Large intestine (tissue), 3 donors: ENCODE measurements at regions not wholly inside any gene's neighbourhood (a gene's known extent, or its start where the extent isn't known, plus 50 kb on each side); places are given as distances from the start of the nearest gene placed in this dataset.

Experiments
- DNase-seq, 2 donors: peaks; one replicate each; pipeline versions ENCODE4 v3.0.0 to v3.0.0-alpha.2; 2013
- H3K27ac ChIP-seq: one replicate; pipeline ENCODE4 v1.5.1; 2013; ENCODE audit warnings: low read length
- H3K27me3 ChIP-seq: 2 replicates; pipeline ENCODE4 v1.6.1; 2013; ENCODE audit warnings: low read length; ENCODE audit not compliant: control insufficient read depth, insufficient read depth
- H3K36me3 ChIP-seq: 2 replicates; pipeline ENCODE4 v1.6.1; 2013; ENCODE audit warnings: low read length; ENCODE audit not compliant: control insufficient read depth, insufficient read depth
- H3K4me1 ChIP-seq: one replicate; pipeline ENCODE4 v1.6.1; 2013; ENCODE audit warnings: low read length; ENCODE audit not compliant: control insufficient read depth, insufficient read depth
- H3K4me3 ChIP-seq: one replicate; pipeline ENCODE4 v1.5.1; 2013; ENCODE audit warnings: low read length
- H3K9me3 ChIP-seq: one replicate; pipeline ENCODE4 v1.6.1; 2013; ENCODE audit warnings: mild to moderate bottlenecking, low read depth, low read length, moderate library complexity; ENCODE audit not compliant: control insufficient read depth
- WGBS: methylation state at CpG from one replicate; pipeline ENCODE4 v1.1.5; 2013; ENCODE audit warnings: low lambda C conversion rate; ENCODE audit not compliant: insufficient coverage; 5-methylcytosine and 5-hydroxymethylcytosine counted together

GRCh38 chr5:86971034-86971571 is 296.6 kb upstream of the RASA1 start:
- H3K4me3 ChIP-seq = no peak overlapping the region
- H3K4me1 ChIP-seq = no peaks in the 10 kb centered on the region
- no peaks in the 10 kb centered on the region for H3K9me3 ChIP-seq
- no peak overlapping the region for H3K27ac ChIP-seq
- DNase-seq = no peak
- H3K27me3 ChIP-seq = no peaks in the 10 kb centered on the region
- H3K36me3 ChIP-seq = no peaks in the 10 kb centered on the region
- 64% methylated on average over 2 of the region's 4 CpGs for WGBS

- Histone ChIP-seq H3K27me3 (no peaks in the 10 kb centered on the region), H3K9me3 (no peaks in the 10 kb centered on the region), H3K27ac (no peak overlapping the region), H3K4me1 (no peaks in the 10 kb centered on the region), H3K4me3 (no peak overlapping the region), H3K36me3 (no peaks in the 10 kb centered on the region)
- WGBS = no CpG with 5 or more reads among the region's 1 CpG
- no peak for DNase-seq
These were observed 292.7 kb upstream of the RASA1 start for GRCh38 chr5:86974955-86975354.

GRCh38 chr5:86977190-86977589 is 290.5 kb upstream of the RASA1 start:
- no peak for DNase-seq
- Histone ChIP-seq H3K36me3 (no peaks in the 10 kb centered on the region), H3K9me3 (no peaks in the 10 kb centered on the region), H3K4me1 (no peaks in the 10 kb centered on the region), H3K27me3 (no peaks in the 10 kb centered on the region), H3K4me3 (no peak overlapping the region), H3K27ac (no peak overlapping the region)
- WGBS = no CpG with 5 or more reads among the region's 3 CpGs

DNA sequence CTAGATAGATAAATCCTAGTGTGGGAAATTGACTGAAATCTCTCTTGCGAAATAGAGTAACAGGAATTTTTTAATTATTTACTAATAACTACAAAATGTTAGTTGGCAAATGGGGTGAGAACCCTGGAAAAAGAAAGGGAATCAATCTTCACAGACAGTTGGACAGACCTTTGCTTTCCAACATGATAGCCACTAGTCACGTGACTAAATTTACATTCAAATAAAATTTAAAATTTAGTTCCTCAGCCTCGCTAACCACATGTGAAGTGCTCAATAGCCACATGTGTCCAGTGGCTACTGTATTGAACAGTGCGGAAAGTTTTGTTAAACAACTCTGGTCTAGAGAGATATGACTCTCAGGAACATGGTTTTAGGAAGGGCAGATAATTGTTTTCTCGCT is 289.9 kb upstream of the RASA1 start:
- no peaks in the 10 kb centered on the region for H3K4me1 ChIP-seq
- H3K4me3 ChIP-seq = no peak overlapping the region
- no peak for DNase-seq
- H3K27ac ChIP-seq = no peak overlapping the region
- H3K36me3 ChIP-seq = no peaks in the 10 kb centered on the region
- H3K27me3 ChIP-seq = no peaks in the 10 kb centered on the region
- H3K9me3 ChIP-seq = no peaks in the 10 kb centered on the region
- 90% methylated on average over 2 of the region's 5 CpGs for WGBS

GRCh38 chr5:86979811-86980411 is 287.8 kb upstream of the RASA1 start:
- H3K27ac ChIP-seq = no peak overlapping the region
- no peaks in the 10 kb centered on the region for H3K36me3 ChIP-seq
- no peak overlapping the region for H3K4me3 ChIP-seq
- H3K4me1 ChIP-seq = no peaks in the 10 kb centered on the region
- no peaks in the 10 kb centered on the region for H3K9me3 ChIP-seq
- no peak for DNase-seq
- H3K27me3 ChIP-seq = no peaks in the 10 kb centered on the region
- 74% methylated on average over 4 of the region's 8 CpGs for WGBS

DNA sequence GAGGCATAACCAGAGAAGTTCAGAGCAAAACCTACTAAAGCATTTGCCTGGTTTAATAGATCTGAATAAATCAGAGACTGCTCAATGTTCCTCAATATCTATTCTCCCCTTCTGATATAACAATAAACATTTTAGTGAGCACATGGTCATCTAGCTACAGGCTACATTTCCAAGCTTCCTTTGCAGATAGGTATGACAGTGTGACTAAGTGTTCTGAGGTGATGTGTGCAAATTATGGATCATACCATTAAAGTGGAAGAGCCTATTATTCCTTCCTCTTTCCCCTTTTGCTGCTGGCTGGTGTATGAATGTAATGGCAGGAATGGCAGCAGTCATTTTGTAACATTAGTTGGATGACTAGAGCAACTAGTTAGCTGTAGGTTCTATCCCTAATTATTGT is 285.8 kb upstream of the RASA1 start:
- Histone ChIP-seq H3K27ac (no peak overlapping the region), H3K4me1 (no peaks in the 10 kb centered on the region), H3K4me3 (no peak overlapping the region)

DNA sequence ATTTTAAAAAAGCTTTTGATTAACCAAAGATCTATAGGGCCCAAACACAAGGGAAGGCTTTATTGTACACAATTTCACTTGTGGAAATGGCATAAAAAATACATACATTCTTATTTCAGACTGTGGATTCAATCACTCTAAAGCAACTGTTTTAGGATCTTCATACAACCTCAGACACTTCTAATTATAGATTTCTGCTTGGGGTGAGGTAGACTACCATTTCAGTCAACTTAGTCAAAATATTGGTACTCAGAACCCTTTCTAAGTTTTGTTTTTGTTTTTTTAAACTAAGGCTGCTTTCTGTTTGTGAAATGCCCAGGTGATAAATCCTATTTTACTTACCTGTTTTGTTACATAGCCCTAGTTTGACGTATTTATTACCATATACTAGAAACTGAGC is 284.5 kb upstream of the RASA1 start:
- 88% methylated on average over 1 of the region's 1 CpG for WGBS
- Histone ChIP-seq H3K4me3 (no peak overlapping the region), H3K9me3 (no peaks in the 10 kb centered on the region), H3K36me3 (no peaks in the 10 kb centered on the region), H3K4me1 (no peaks in the 10 kb centered on the region), H3K27me3 (no peaks in the 10 kb centered on the region), H3K27ac (no peak overlapping the region)
- no peak for DNase-seq

More for the DNA sequence above, 285.8 kb upstream of the RASA1 start:
- H3K27me3 ChIP-seq = no peaks in the 10 kb centered on the region
- H3K36me3 ChIP-seq = no peaks in the 10 kb centered on the region
- H3K9me3 ChIP-seq = no peaks in the 10 kb centered on the region
- DNase-seq = no peak

DNA sequence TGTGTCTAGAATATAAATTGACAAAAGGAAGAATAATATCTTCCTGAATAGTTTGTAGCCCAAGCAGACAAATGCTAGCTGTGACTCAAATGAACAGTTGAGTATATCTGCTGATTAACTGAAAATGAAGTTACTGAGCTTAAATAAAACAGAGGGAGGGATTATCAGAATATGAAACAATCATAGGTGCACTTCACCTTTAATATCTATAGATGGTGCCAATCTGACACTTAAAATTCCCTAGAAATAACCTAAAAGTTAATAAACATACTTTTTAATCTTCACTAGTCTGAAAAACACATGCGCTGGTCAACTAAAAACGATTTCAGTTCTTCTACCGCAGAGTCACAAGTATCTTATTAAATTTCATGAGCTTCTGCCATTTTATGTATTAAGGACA is 280.8 kb upstream of the RASA1 start:
- Histone ChIP-seq H3K27me3 (no peaks in the 10 kb centered on the region), H3K27ac (no peak overlapping the region), H3K4me1 (no peaks in the 10 kb centered on the region), H3K9me3 (no peaks in the 10 kb centered on the region), H3K4me3 (no peak overlapping the region), H3K36me3 (no peaks in the 10 kb centered on the region)
- 100% methylated on average over 3 of the region's 3 CpGs for WGBS
- DNase-seq = no peak

- Histone ChIP-seq H3K36me3 (no peaks in the 10 kb centered on the region), H3K4me1 (no peaks in the 10 kb centered on the region), H3K4me3 (no peak overlapping the region), H3K9me3 (no peaks in the 10 kb centered on the region), H3K27me3 (no peaks in the 10 kb centered on the region), H3K27ac (no peak overlapping the region)
- DNase-seq = no peak
- no CpG with 5 or more reads among the region's 1 CpG for WGBS
These were observed 270.2 kb upstream of the RASA1 start for GRCh38 chr5:86997516-86997915.

DNA sequence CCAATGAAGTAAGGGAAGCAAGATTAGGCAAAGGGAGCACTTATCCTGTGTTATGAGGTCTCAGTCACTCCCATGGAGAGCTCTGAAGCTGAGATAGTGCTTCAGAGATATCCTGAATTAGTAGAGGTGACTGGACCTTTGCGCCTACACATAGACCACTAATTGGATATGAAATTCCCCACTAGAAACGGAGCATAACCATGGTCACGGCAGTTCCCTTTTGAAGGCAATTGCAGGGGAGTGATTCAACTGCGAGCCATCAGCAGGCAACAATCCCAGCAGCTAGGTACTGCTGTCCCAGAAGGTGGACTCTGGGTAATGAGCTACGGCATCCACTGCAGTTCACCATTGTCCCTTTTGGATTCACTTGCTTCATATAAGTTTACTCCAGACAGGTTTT is 267.7 kb upstream of the RASA1 start:
- H3K27ac ChIP-seq = no peak overlapping the region
- no peak overlapping the region for H3K4me3 ChIP-seq
- H3K9me3 ChIP-seq = no peaks in the 10 kb centered on the region
- no peaks in the 10 kb centered on the region for H3K4me1 ChIP-seq
- WGBS = no CpG with 5 or more reads among the region's 5 CpGs
- H3K36me3 ChIP-seq = no peaks in the 10 kb centered on the region
- DNase-seq = no peak
- no peaks in the 10 kb centered on the region for H3K27me3 ChIP-seq

DNA sequence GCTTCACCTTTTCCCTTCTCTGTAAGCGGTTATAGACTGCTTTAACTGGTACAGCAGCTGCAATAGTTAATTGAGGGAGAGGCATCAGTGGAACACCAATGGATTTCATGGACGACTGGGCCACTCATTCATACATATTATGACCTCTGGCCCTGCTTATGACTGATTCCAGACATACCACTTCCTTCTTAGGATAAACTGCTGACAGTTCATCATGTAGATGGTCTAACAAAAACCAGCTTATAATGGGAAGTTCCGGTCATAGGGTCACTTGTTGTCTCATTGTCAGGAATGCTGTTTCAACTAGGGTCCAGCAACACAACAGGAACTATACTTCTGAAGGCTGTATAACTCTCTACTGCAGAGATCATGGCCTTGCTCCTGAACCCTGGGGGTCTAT is 265.2 kb upstream of the RASA1 start:
- H3K9me3 ChIP-seq = no peaks in the 10 kb centered on the region
- no peak overlapping the region for H3K27ac ChIP-seq
- H3K27me3 ChIP-seq = no peaks in the 10 kb centered on the region
- H3K36me3 ChIP-seq = no peaks in the 10 kb centered on the region
- H3K4me3 ChIP-seq = no peak overlapping the region
- WGBS = no CpG with 5 or more reads among the region's 3 CpGs
- DNase-seq = no peak
- no peaks in the 10 kb centered on the region for H3K4me1 ChIP-seq
